CD4-positive, alpha-beta T cell (primary cell): ENCODE measurements at regions not wholly inside any gene's neighbourhood (a gene's known extent, or its start where the extent isn't known, plus 50 kb on each side); places are given as distances from the start of the nearest gene placed in this dataset.
A peak's percentile ranks its signal among the peaks of the same experiment; 100 is the strongest.

Experiments used
- ATAC-seq: fragments of 200-7000 bp; cut with Tn5 transposase; one replicate; pipeline ENCODE4 v1.10.0; 2022; ENCODE audit warnings: mild to moderate bottlenecking; ENCODE audit not compliant: poor library complexity
- CTCF ChIA-PET: fragments of 350-600 bp; sonication (Branson Sonifier 250); formaldehyde crosslinking; loops from one replicate; lab custom pipeline; 2021; ENCODE audit warnings: antibody characterized with exemption, inconsistent platforms; lab: Charles Lee
- POLR2A ChIA-PET: fragments of 350-600 bp; sonication (Branson Sonifier 250); formaldehyde crosslinking; loops from one replicate; lab custom pipeline; 2021; ENCODE audit warnings: antibody characterized with exemption, inconsistent platforms; lab: Charles Lee
- DNase-seq, 14 experiments: peaks; one replicate each; pipeline ENCODE4 v3.0.0-alpha.2; 2013 to 2020; ENCODE audit warnings: mixed read lengths in 2 of 14
- H3K27ac ChIP-seq, 2 donors: one replicate each; pipeline versions ENCODE4 v1.5.1 to v1.7.0; 2013; ENCODE audit warnings: low read length in 2 of 2, low read depth in 1 of 2, mild to moderate bottlenecking in 1 of 2
- H3K27me3 ChIP-seq, 2 experiments: 1 replicate in 1 of 2; 2 replicates in 1 of 2; pipeline versions ENCODE4 v1.6.1 to v1.7.0; 2013; ENCODE audit warnings: low read length in 2 of 2, control low read depth in 1 of 2, mild to moderate bottlenecking in 1 of 2, moderate library complexity in 1 of 2; ENCODE audit not compliant: insufficient read depth in 2 of 2, control insufficient read depth in 1 of 2
- H3K36me3 ChIP-seq: one replicate; pipeline ENCODE4 v1.6.1; 2013; ENCODE audit warnings: low read length, control low read depth; ENCODE audit not compliant: insufficient read depth
- H3K4me1 ChIP-seq: one replicate; pipeline ENCODE4 v1.6.1; 2013; ENCODE audit warnings: low read length, control low read depth; ENCODE audit not compliant: insufficient read depth
- H3K4me3 ChIP-seq: one replicate; pipeline ENCODE4 v1.5.1; 2013; ENCODE audit warnings: mild to moderate bottlenecking, low read length, moderate library complexity
- H3K9me3 ChIP-seq, 2 experiments: 1 replicate in 1 of 2; 2 replicates in 1 of 2; pipeline versions ENCODE4 v1.6.1 to v1.7.0; 2013; ENCODE audit warnings: low read length in 2 of 2, mild to moderate bottlenecking in 2 of 2, control low read depth in 1 of 2, moderate library complexity in 1 of 2; ENCODE audit not compliant: control insufficient read depth in 1 of 2, insufficient read depth in 1 of 2
- H3K27ac Mint-ChIP-seq: one replicate; pipeline ENCODE4 v1.8.0; 2020; ENCODE audit warnings: mixed read lengths
- H3K27me3 Mint-ChIP-seq: one replicate; pipeline ENCODE4 v1.8.0; 2021; ENCODE audit warnings: mixed read lengths
- H3K36me3 Mint-ChIP-seq: one replicate; pipeline ENCODE4 v1.8.0; 2021; ENCODE audit warnings: low read depth, mixed read lengths
- H3K4me1 Mint-ChIP-seq: one replicate; pipeline ENCODE4 v1.8.0; 2021; ENCODE audit warnings: low read depth, mixed read lengths
- H3K4me3 Mint-ChIP-seq: one replicate; pipeline ENCODE4 v1.8.0; 2020; ENCODE audit warnings: mild to moderate bottlenecking, mixed read lengths
- H3K9me3 Mint-ChIP-seq: one replicate; pipeline ENCODE4 v1.8.0; 2020; ENCODE audit warnings: mixed read lengths
- CTCF ChIP-seq: fragments of 200-600 bp; IDR thresholded peaks from one replicate; pipeline ENCODE4 v1.8.0; 2022; ENCODE audit warnings: antibody characterized with exemption, mild to moderate bottlenecking
- intact Hi-C, 2 experiments: fragments of 100-400 bp; cut with DNase I in 1 of 2; cut with micrococcal nuclease in 1 of 2; formaldehyde crosslinking; loops; one replicate each; pipeline versions ENCODE4 v1.15.1 to v1.9.0; 2023 to 2025; cut with DNase I, micrococcal nuclease

DNA sequence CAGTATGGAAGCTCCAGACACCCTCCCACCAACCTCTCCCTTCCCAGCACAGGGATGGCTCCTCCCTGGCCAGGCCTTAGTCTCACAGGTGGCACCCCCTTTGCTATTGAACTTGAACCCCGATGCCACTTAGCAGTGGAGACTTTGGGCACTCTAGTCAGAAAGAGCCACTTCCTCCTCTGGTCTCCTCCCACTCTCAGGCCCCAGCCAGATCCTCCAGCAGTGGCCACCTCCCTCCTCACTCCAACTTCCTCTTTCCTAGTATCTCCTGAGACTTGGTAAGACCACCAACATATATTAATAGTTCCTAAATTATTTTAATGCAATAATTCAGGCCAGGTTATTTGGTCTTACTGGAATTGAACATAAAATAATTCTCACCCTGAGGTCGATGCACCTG lies 437.2 kb upstream of the ID2 start:
- no peaks in the 10 kb centered on the region for H3K27me3 Mint-ChIP-seq
- peaks cover 11 to 20% of the 10 kb centered on the region in 2 experiments for H3K9me3 ChIP-seq
- no peaks in the 10 kb centered on the region for H3K36me3 Mint-ChIP-seq
- H3K4me1 Mint-ChIP-seq = peaks cover 3% of the 10 kb centered on the region
- DNase-seq = peak in 3 of 14 experiments; percentile 14 to 43 (median 40)
- H3K36me3 ChIP-seq = no peaks in the 10 kb centered on the region
- intact Hi-C loops = no loop called here
- no peak overlapping the region for H3K27ac ChIP-seq
- ChIA-PET CTCF (no interaction called here), POLR2A (no interaction called here)
- H3K4me1 ChIP-seq = no peaks in the 10 kb centered on the region
- H3K27ac Mint-ChIP-seq = no peak overlapping the region
- peaks cover 12% of the 10 kb centered on the region for H3K9me3 Mint-ChIP-seq
- ATAC-seq = no peak
- H3K4me3 Mint-ChIP-seq = no peak overlapping the region
- no peaks in the 10 kb centered on the region for H3K27me3 ChIP-seq
- H3K4me3 ChIP-seq = no peak overlapping the region
- TF ChIP-seq CTCF = no peak

- ChIA-PET POLR2A (no interaction called here), CTCF (no interaction called here)
Observed at GRCh38 chr2:8246137-8246536, 435.7 kb upstream of the ID2 start.

GRCh38 chr2:8247905-8248622 lies 433.8 kb upstream of the ID2 start:
- no peaks in the 10 kb centered on the region for H3K36me3 Mint-ChIP-seq
- H3K27ac Mint-ChIP-seq = no peak overlapping the region
- H3K36me3 ChIP-seq = no peaks in the 10 kb centered on the region
- no peak for TF ChIP-seq CTCF
- H3K9me3 ChIP-seq = peaks cover 11 to 23% of the 10 kb centered on the region in 2 experiments
- H3K27me3 Mint-ChIP-seq = no peaks in the 10 kb centered on the region
- ATAC-seq (no peak), DNase-seq (no peak)
- intact Hi-C loops = no loop called here
- no peaks in the 10 kb centered on the region for H3K27me3 ChIP-seq
- POLR2A ChIA-PET = no interaction called here
- no peaks in the 10 kb centered on the region for H3K4me1 Mint-ChIP-seq
- CTCF ChIA-PET = no interaction called here
- no peak overlapping the region for H3K4me3 ChIP-seq
- H3K4me3 Mint-ChIP-seq = no peak overlapping the region
- H3K27ac ChIP-seq = no peak overlapping the region
- H3K9me3 Mint-ChIP-seq = peaks cover 12% of the 10 kb centered on the region
- H3K4me1 ChIP-seq = no peaks in the 10 kb centered on the region

More at GRCh38 chr2:8246137-8246536, 435.7 kb upstream of the ID2 start:
- Mint-ChIP-seq H3K27ac (no peak overlapping the region), H3K27me3 (no peaks in the 10 kb centered on the region), H3K9me3 (peaks cover 12% of the 10 kb centered on the region), H3K4me1 (no peaks in the 10 kb centered on the region), H3K36me3 (no peaks in the 10 kb centered on the region), H3K4me3 (no peak overlapping the region)
- Histone ChIP-seq H3K9me3 (peaks cover 11 to 23% of the 10 kb centered on the region in 2 experiments), H3K27me3 (no peaks in the 10 kb centered on the region), H3K4me3 (no peak overlapping the region), H3K36me3 (no peaks in the 10 kb centered on the region), H3K27ac (no peak overlapping the region), H3K4me1 (no peaks in the 10 kb centered on the region)
- intact Hi-C loops = no loop called here
- DNase-seq (peak in 1 of 14 experiments; percentile 28), ATAC-seq (no peak)
- no peak for TF ChIP-seq CTCF
